Calu3 (cell line): ENCODE measurements at regions not wholly inside any gene's neighbourhood (a gene's known extent, or its start where the extent isn't known, plus 50 kb on each side); places are given as distances from the start of the nearest gene placed in this dataset.
A peak's percentile ranks its signal among the peaks of the same experiment; 100 is the strongest.

Source experiments
- BruUV-seq: library from RNA; stranded (reverse); fragments of 400-500 nt; replicated peaks from 2 replicates; lab custom pipeline; 2021; lab: Mats Ljungman, UMichigan
- CTCF ChIA-PET: fragments of 300-600 bp; sonication (Branson Sonifier 250); formaldehyde crosslinking; loops from one replicate; lab custom pipeline; 2022; ENCODE audit warnings: antibody characterized with exemption; lab: Charles Lee
- DNase-seq: peaks from one replicate; pipeline ENCODE4 v3.0.0; 2022
- H3K27ac Mint-ChIP-seq: one replicate; pipeline ENCODE4 v1.8.0; 2022; ENCODE audit warnings: mixed read lengths; ENCODE audit not compliant: unreplicated experiment
- H3K27me3 Mint-ChIP-seq: one replicate; pipeline ENCODE4 v1.8.0; 2022; ENCODE audit warnings: mixed read lengths; ENCODE audit not compliant: unreplicated experiment
- H3K36me3 Mint-ChIP-seq: one replicate; pipeline ENCODE4 v1.8.0; 2022; ENCODE audit warnings: mild to moderate bottlenecking, moderate library complexity, mixed read lengths; ENCODE audit not compliant: insufficient read depth, unreplicated experiment
- H3K4me1 Mint-ChIP-seq: one replicate; pipeline ENCODE4 v1.8.0; 2022; ENCODE audit warnings: mild to moderate bottlenecking, low read depth, mixed read lengths; ENCODE audit not compliant: unreplicated experiment
- H3K4me3 Mint-ChIP-seq: one replicate; pipeline ENCODE4 v1.8.0; 2022; ENCODE audit warnings: mild to moderate bottlenecking, low read depth, moderate library complexity, mixed read lengths; ENCODE audit not compliant: unreplicated experiment
- H3K9me3 Mint-ChIP-seq: one replicate; pipeline ENCODE4 v1.8.0; 2022; ENCODE audit warnings: low read depth, mixed read lengths; ENCODE audit not compliant: unreplicated experiment
- CTCF ChIP-seq: fragments of 200-600 bp; IDR thresholded peaks from one replicate; pipeline ENCODE4 v1.8.0; 2022; ENCODE audit warnings: antibody characterized with exemption; ENCODE audit not compliant: unreplicated experiment
- intact Hi-C: fragments of 100-400 bp; cut with micrococcal nuclease; formaldehyde crosslinking; loops from one replicate; pipeline ENCODE4 v1.10.0; 2022; ENCODE audit not compliant: unreplicated experiment

- CTCF ChIA-PET, result no interaction called here
- no peak for DNase-seq
- TF ChIP-seq CTCF, result no peak
- Mint-ChIP-seq H3K4me1 (peaks cover 9% of the 10 kb centered on the region), H3K36me3 (no peaks in the 10 kb centered on the region), H3K9me3 (peaks cover 7% of the 10 kb centered on the region), H3K27ac (no peak overlapping the region), H3K4me3 (no peak overlapping the region), H3K27me3 (no peaks in the 10 kb centered on the region)
- BruUV-seq, result no TSS peak
- intact Hi-C loops, result no loop called here
These were observed 131.4 kb upstream of the ODAD2 start for GRCh38 chr10:28130267-28130666.

- TF ChIP-seq CTCF, result no peak
- no peak overlapping the region for H3K27ac Mint-ChIP-seq
- H3K27me3 Mint-ChIP-seq, result no peaks in the 10 kb centered on the region
- intact Hi-C loops, result no loop called here
- CTCF ChIA-PET, result interaction anchor here (0.6 kb wide), 1 partner anchor 687 kb away, joined by 3 read pairs; no protein-coding TSS in a partner anchor
- DNase-seq, result no peak
- H3K4me3 Mint-ChIP-seq, result no peak overlapping the region
- BruUV-seq, result no TSS peak
- no peaks in the 10 kb centered on the region for H3K36me3 Mint-ChIP-seq
- peaks cover 9% of the 10 kb centered on the region for H3K4me1 Mint-ChIP-seq
- peaks cover 7% of the 10 kb centered on the region for H3K9me3 Mint-ChIP-seq
These were observed 129.0 kb upstream of the ODAD2 start for GRCh38 chr10:28127881-28128280.

- H3K27ac Mint-ChIP-seq, result no peak overlapping the region
- H3K4me3 Mint-ChIP-seq, result no peak overlapping the region
- intact Hi-C loops, result no loop called here
- BruUV-seq, result no TSS peak
- peaks cover 7% of the 10 kb centered on the region for H3K9me3 Mint-ChIP-seq
- peaks cover 9% of the 10 kb centered on the region for H3K4me1 Mint-ChIP-seq
- CTCF ChIA-PET, result no interaction called here
- no peak for DNase-seq
- no peaks in the 10 kb centered on the region for H3K36me3 Mint-ChIP-seq
- TF ChIP-seq CTCF, result no peak
- no peaks in the 10 kb centered on the region for H3K27me3 Mint-ChIP-seq
These were observed 126.8 kb upstream of the ODAD2 start for GRCh38 chr10:28125701-28126100.

GRCh38 chr10:28120795-28121194 is 121.9 kb upstream of the ODAD2 start:
- no peak for DNase-seq
- no peak overlapping the region for H3K4me3 Mint-ChIP-seq
- CTCF ChIA-PET, result interaction anchor here (0.7 kb wide), 1 partner anchor 1395 kb away, joined by 3 read pairs; no protein-coding TSS in a partner anchor
- H3K36me3 Mint-ChIP-seq, result peaks cover 5% of the 10 kb centered on the region
- H3K27ac Mint-ChIP-seq, result peak overlapping the region; percentile 81
- H3K4me1 Mint-ChIP-seq, result peaks cover 30% of the 10 kb centered on the region
- intact Hi-C loops, result no loop called here
- no TSS peak for BruUV-seq
- H3K27me3 Mint-ChIP-seq, result no peaks in the 10 kb centered on the region
- H3K9me3 Mint-ChIP-seq, result no peaks in the 10 kb centered on the region
- TF ChIP-seq CTCF, result no peak
